Psoas muscle (tissue), 7 donors: ENCODE measurements at regions not wholly inside any gene's neighbourhood (a gene's known extent, or its start where the extent isn't known, plus 50 kb on each side); places are given as distances from the start of the nearest gene placed in this dataset.

Experiments used
- ATAC-seq, 4 donors: fragments of 200-7000 bp; cut with Tn5 transposase; one replicate each; pipeline ENCODE4 v1.9.1; 2020; ENCODE audit warnings: moderate library complexity in 3 of 4, mild to moderate bottlenecking in 2 of 4
- DNase-seq, 2 donors: peaks; one replicate each; pipeline ENCODE4 v3.0.0-alpha.2; 2020
- H3K27ac ChIP-seq: fragments of 200-600 bp; one replicate; pipeline ENCODE4 v1.8.0; 2022
- H3K27me3 ChIP-seq, 3 donors: fragments of 200-600 bp in 1 of 3; one replicate each; pipeline versions ENCODE4 v1.6.1 to v1.8.0; 2013 to 2022; ENCODE audit warnings: low read length in 2 of 3, mild to moderate bottlenecking in 2 of 3, moderate library complexity in 1 of 3; ENCODE audit not compliant: insufficient read depth in 3 of 3
- H3K36me3 ChIP-seq, 2 donors: fragments of 200-600 bp in 1 of 2; one replicate each; pipeline versions ENCODE4 v1.6.1 to v1.8.0; 2013 to 2022; ENCODE audit warnings: low read depth in 1 of 2, mild to moderate bottlenecking in 1 of 2, moderate library complexity in 1 of 2; ENCODE audit not compliant: insufficient read depth in 1 of 2
- H3K4me1 ChIP-seq: fragments of 200-600 bp; one replicate; pipeline ENCODE4 v1.8.0; 2022
- H3K4me3 ChIP-seq: fragments of 200-600 bp; one replicate; pipeline ENCODE4 v1.8.0; 2022; ENCODE audit warnings: mild to moderate bottlenecking
- H3K9me3 ChIP-seq: fragments of 200-600 bp; one replicate; pipeline ENCODE4 v1.8.0; 2022
- WGBS, 3 donors: extraction: QIAGEN DNeasy Blood & Tissue Kit; methylation state at CpG; one replicate each; pipeline versions ENCODE4 v1.1.6 to v1.1.7; 2013; 5-methylcytosine and 5-hydroxymethylcytosine counted together
- intact Hi-C, 2 donors: fragments of 100-400 bp; cut with DNase I; formaldehyde crosslinking; loops; one replicate each; pipeline versions ENCODE4 v1.11.0 to v1.14.2; 2022
- TF ChIP-seq, protein P1 (sequence below): fragments of 200-600 bp; IDR thresholded peaks from one replicate; pipeline ENCODE4 v1.8.0; 2022; ENCODE audit warnings: antibody characterized with exemption
- donor health status: healthy with polysubstance abuse.
- donor health status: DM: no; HTN: no; CAD: no; lungs with moderate emphysema.
- donor health status: Bipolar disorder and iron deficiency.
- donor health status: healthy.
- donor health status: DM: yes; HTN: yes; CAD: no.
- donor health status: DM: no; HTN: no; CAD: no.
- donor health status: DM: yes; HTN: yes; CAD: no.

DNA sequence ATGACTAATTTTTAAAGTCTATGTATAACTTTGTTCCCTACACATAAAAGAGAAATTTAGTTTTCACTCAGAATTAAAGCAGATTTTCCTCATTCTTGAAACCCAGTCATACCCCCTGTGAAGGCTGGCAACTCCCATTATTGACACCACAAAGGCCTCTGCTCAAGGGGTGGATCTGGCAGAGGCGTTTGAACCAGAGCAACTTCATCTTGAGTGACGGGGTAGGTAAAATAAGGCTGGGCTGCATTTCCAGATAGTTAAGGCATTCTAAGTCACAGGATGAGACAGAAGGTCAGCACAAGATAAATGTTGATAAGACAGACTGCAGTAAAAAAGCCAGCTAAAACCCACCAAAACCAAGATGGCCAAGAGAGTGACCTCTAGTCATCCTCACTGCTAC lies 177.2 kb upstream of the OR13F1 start:
- Histone ChIP-seq H3K9me3 (no peaks in the 10 kb centered on the region), H3K27me3 (no peaks in the 10 kb centered on the region), H3K4me1 (no peaks in the 10 kb centered on the region), H3K4me3 (no peak overlapping the region), H3K36me3 (no peaks in the 10 kb centered on the region), H3K27ac (no peak overlapping the region)
- DNase-seq: no peak
- intact Hi-C loops: no loop called here
- no peak for ATAC-seq
- WGBS, 3 donors: 78 to 88% (median 80%) methylated on average over 2 of the region's 2 CpGs
- TF ChIP-seq, protein P1, sequence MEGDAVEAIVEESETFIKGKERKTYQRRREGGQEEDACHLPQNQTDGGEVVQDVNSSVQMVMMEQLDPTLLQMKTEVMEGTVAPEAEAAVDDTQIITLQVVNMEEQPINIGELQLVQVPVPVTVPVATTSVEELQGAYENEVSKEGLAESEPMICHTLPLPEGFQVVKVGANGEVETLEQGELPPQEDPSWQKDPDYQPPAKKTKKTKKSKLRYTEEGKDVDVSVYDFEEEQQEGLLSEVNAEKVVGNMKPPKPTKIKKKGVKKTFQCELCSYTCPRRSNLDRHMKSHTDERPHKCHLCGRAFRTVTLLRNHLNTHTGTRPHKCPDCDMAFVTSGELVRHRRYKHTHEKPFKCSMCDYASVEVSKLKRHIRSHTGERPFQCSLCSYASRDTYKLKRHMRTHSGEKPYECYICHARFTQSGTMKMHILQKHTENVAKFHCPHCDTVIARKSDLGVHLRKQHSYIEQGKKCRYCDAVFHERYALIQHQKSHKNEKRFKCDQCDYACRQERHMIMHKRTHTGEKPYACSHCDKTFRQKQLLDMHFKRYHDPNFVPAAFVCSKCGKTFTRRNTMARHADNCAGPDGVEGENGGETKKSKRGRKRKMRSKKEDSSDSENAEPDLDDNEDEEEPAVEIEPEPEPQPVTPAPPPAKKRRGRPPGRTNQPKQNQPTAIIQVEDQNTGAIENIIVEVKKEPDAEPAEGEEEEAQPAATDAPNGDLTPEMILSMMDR: no peak

DNA sequence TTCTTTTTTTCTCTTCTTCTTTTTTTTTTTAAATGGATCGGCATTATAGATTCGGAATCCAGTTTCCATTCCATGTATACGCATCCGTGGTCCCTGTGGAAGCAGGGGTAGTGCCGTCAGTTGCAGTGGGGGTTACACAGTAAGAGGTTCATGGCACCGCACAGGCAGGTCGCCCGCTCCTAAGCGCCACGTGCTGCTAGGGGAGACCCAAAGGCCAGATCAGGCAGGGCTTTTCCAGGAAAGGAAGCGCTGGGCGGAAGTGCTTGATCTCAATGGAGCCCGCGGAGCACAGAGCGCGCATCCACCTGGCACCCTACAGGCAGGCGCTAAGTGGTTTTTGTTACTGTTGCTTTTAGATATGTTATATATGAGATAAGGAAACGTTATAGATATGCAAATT lies 174.8 kb upstream of the OR13F1 start:
- no peaks in the 10 kb centered on the region for H3K27me3 ChIP-seq
- ATAC-seq (no peak), DNase-seq (no peak)
- intact Hi-C loops: no loop called here
- H3K4me3 ChIP-seq: no peak overlapping the region
- H3K4me1 ChIP-seq: no peaks in the 10 kb centered on the region
- TF ChIP-seq, protein P1: no peak
- H3K9me3 ChIP-seq: peaks cover 2% of the 10 kb centered on the region
- no peak overlapping the region for H3K27ac ChIP-seq
- WGBS, 3 donors: 92 to 95% (median 93%) methylated on average over 18 of the region's 18 CpGs
- H3K36me3 ChIP-seq: no peaks in the 10 kb centered on the region

DNA sequence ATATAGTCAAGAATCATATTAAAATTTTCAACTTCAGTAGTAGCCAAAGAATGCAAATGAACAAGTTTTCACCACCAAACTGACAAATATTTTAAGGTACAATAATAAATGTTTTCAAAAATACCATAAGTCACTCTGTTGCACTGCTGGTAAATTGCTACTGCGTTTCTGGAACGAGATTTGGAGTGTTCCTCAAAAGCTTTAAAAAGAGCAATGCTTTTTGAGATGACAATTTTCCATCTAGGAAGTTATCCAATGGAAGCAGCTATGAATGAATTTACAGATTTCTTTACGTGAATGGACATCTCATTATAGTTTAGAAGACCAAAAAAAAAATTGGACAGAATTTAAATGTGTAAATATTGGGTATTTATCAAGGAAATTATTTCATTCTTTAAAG lies 173.2 kb upstream of the OR13F1 start:
- Histone ChIP-seq H3K4me3 (no peak overlapping the region), H3K36me3 (no peaks in the 10 kb centered on the region), H3K9me3 (peaks cover 4% of the 10 kb centered on the region), H3K27ac (no peak overlapping the region), H3K27me3 (no peaks in the 10 kb centered on the region), H3K4me1 (no peaks in the 10 kb centered on the region)
- TF ChIP-seq, protein P1: no peak
- intact Hi-C loops: no loop called here
- WGBS, 3 donors: 75 to 79% (median 76%) methylated on average over 3 of the region's 3 CpGs
- DNase-seq (no peak), ATAC-seq (no peak)

DNA sequence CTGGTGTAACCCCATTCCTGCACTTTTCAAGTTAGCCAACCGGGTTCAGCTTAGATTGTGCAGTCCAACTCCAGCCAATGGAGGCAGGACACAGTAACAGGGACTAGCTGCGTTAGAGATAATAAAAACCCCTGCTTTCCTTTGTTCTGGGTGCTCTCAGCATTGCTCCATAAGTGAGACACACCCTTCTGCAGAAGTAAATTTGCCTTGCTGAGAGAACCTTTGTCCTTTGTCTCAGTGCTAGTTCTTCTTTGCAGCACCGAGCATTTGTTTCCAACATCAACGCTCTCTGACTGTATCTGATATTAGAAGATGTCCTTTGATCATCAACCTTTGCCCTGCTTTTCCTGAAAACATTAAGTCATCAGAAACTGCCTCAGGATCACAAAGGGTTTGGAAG lies 169.5 kb upstream of the OR13F1 start:
- H3K4me1 ChIP-seq: no peaks in the 10 kb centered on the region
- ATAC-seq (no peak), DNase-seq (no peak)
- WGBS, 3 donors: 82 to 85% (median 84%) methylated on average over 4 of the region's 4 CpGs
- no peaks in the 10 kb centered on the region for H3K36me3 ChIP-seq
- H3K27ac ChIP-seq: no peak overlapping the region
- TF ChIP-seq, protein P1: no peak
- peaks cover 4% of the 10 kb centered on the region for H3K9me3 ChIP-seq
- H3K27me3 ChIP-seq: no peaks in the 10 kb centered on the region
- intact Hi-C loops: no loop called here
- no peak overlapping the region for H3K4me3 ChIP-seq

DNA sequence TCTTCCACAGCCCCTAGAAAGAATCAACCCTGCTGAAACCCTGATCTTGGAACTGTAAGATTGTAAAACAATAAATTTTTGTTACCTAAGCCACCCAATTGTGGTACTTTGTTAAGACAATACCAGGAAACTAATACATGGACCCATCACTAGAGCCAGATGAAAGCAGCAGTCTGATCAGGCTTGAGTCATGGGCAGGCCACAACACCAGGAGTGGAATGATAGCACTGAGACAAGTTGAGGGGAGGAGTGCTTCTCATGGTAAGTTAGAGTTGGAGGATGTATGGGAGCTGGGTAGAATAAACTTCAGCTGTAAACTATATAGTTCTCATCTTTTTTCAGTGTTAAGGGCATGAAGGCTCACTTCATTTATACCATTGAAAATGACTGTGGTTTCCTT lies 164.4 kb upstream of the OR13F1 start:
- no peak overlapping the region for H3K4me3 ChIP-seq
- TF ChIP-seq, protein P1: no peak
- H3K27ac ChIP-seq: no peak overlapping the region
- intact Hi-C loops: no loop called here
- DNase-seq (no peak), ATAC-seq (no peak)
- no peaks in the 10 kb centered on the region for H3K4me1 ChIP-seq
- H3K36me3 ChIP-seq: no peaks in the 10 kb centered on the region
- no peaks in the 10 kb centered on the region for H3K27me3 ChIP-seq
- no peaks in the 10 kb centered on the region for H3K9me3 ChIP-seq
